ENCODE measurements at regions not wholly inside any gene's neighbourhood (a gene's known extent, or its start where the extent isn't known, plus 50 kb on each side); places are given as distances from the start of the nearest gene placed in this dataset.
"Not testable (repeated sequence)": the region's sequence is repeated elsewhere in the genome, so short reads cannot be mapped to it uniquely, and the experiment has no call there.

GRCh38 chr5:81829242-81829641 lies 78.3 kb upstream of the SSBP2 start:
- H3K27ac ChIP-seq: no peak overlapping the region

GRCh38 chr5:81827500-81827899 lies 76.6 kb upstream of the SSBP2 start:
- DNase-seq (ENCODE audit: low read depth, low spot score): no peak
- Histone ChIP-seq H3K9me3 (ENCODE audit: low read depth, low read length) (no peaks in the 10 kb centered on the region), H3K27ac (no peak overlapping the region), H3K4me3 (no peak overlapping the region), H3K36me3 (ENCODE audit: insufficient read depth, low read length) (no peaks in the 10 kb centered on the region), H3K9ac (ENCODE audit: insufficient read length) (no peak overlapping the region)
- TF ChIP-seq POLR2AphosphoS5 (IDR thresholded peaks at IDR 0.05; ENCODE audit: borderline replicate concordance, low read depth, low read length): no peak
- TF ChIP-seq FOXP2 (optimal IDR thresholded peaks at IDR 0.05; ENCODE audit: control extremely low read depth, extremely low read length, insufficient read depth): no peak
- no peak for TF ChIP-seq EZH2 (IDR thresholded peaks at IDR 0.05)

More at GRCh38 chr5:81829242-81829641, 78.3 kb upstream of the SSBP2 start:
- Histone ChIP-seq H3K4me3 (no peak overlapping the region), H3K9me3 (ENCODE audit: low read depth, low read length) (no peaks in the 10 kb centered on the region), H3K36me3 (ENCODE audit: insufficient read depth, low read length) (no peaks in the 10 kb centered on the region), H3K9ac (ENCODE audit: insufficient read length) (no peak overlapping the region)
- no peak for DNase-seq (ENCODE audit: low read depth, low spot score)
- TF ChIP-seq FOXP2 (optimal IDR thresholded peaks at IDR 0.05; ENCODE audit: control extremely low read depth, extremely low read length, insufficient read depth) (no peak), POLR2AphosphoS5 (IDR thresholded peaks at IDR 0.05; ENCODE audit: borderline replicate concordance, low read depth, low read length) (no peak)

GRCh38 chr5:81826128-81826527 lies 75.2 kb upstream of the SSBP2 start:
- no peak for DNase-seq (ENCODE audit: low read depth, low spot score)
- no peak overlapping the region for H3K27ac ChIP-seq

GRCh38 chr5:81825237-81825636 lies 74.3 kb upstream of the SSBP2 start:
- Histone ChIP-seq H3K9me3 (ENCODE audit: low read depth, low read length) (no peaks in the 10 kb centered on the region), H3K27ac (no peak overlapping the region), H3K9ac (ENCODE audit: insufficient read length) (no peak overlapping the region), H3K36me3 (ENCODE audit: insufficient read depth, low read length) (no peaks in the 10 kb centered on the region), H3K4me3 (no peak overlapping the region)
- DNase-seq (ENCODE audit: low read depth, low spot score): no peak
- no peak for TF ChIP-seq POLR2AphosphoS5 (IDR thresholded peaks at IDR 0.05; ENCODE audit: borderline replicate concordance, low read depth, low read length)
- no peak for TF ChIP-seq EZH2 (IDR thresholded peaks at IDR 0.05)
- no peak for TF ChIP-seq FOXP2 (optimal IDR thresholded peaks at IDR 0.05; ENCODE audit: control extremely low read depth, extremely low read length, insufficient read depth)

More at GRCh38 chr5:81826128-81826527, 75.2 kb upstream of the SSBP2 start:
- Histone ChIP-seq H3K9me3 (ENCODE audit: low read depth, low read length) (no peaks in the 10 kb centered on the region), H3K9ac (ENCODE audit: insufficient read length) (no peak overlapping the region), H3K36me3 (ENCODE audit: insufficient read depth, low read length) (no peaks in the 10 kb centered on the region), H3K4me3 (no peak overlapping the region)
- TF ChIP-seq EZH2 (IDR thresholded peaks at IDR 0.05) (no peak), FOXP2 (optimal IDR thresholded peaks at IDR 0.05; ENCODE audit: control extremely low read depth, extremely low read length, insufficient read depth) (no peak), POLR2AphosphoS5 (IDR thresholded peaks at IDR 0.05; ENCODE audit: borderline replicate concordance, low read depth, low read length) (no peak)

DNA sequence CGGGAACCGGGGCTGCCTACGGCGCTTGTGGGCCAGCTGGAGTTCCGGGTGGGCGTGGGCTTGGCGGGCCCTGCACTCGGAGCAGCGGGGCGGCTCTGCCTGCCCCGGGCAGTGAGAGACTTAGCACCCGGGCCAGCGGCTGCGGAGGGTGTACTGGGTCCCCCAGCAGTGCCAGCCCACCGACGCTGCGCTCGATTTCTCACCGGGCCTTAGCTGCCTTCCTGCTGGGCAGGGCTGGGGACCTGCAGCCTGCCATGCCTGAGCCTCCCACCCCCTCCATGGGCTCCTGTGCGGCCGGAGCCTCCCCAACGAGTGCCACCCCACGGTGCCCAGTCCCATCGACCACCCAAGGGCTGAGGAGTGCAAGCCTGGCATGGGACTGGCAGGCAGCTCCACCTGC lies 72.8 kb upstream of the SSBP2 start:
- H3K9ac ChIP-seq (ENCODE audit: insufficient read length); H3K4me3 ChIP-seq; H3K9me3 ChIP-seq (ENCODE audit: low read depth, low read length); DNase-seq (ENCODE audit: low read depth, low spot score); H3K27ac ChIP-seq; H3K36me3 ChIP-seq (ENCODE audit: insufficient read depth, low read length): not testable (repeated sequence)

GRCh38 chr5:81820863-81821262 lies 70.0 kb upstream of the SSBP2 start:
- no peak for DNase-seq (ENCODE audit: low read depth, low spot score)
- H3K36me3 ChIP-seq (ENCODE audit: insufficient read depth, low read length): no peaks in the 10 kb centered on the region
- H3K9me3 ChIP-seq (ENCODE audit: low read depth, low read length): no peaks in the 10 kb centered on the region
- no peak overlapping the region for H3K27ac ChIP-seq
- TF ChIP-seq FOXP2 (optimal IDR thresholded peaks at IDR 0.05; ENCODE audit: control extremely low read depth, extremely low read length, insufficient read depth): no peak
- no peak for TF ChIP-seq EZH2 (IDR thresholded peaks at IDR 0.05)
- TF ChIP-seq POLR2AphosphoS5 (IDR thresholded peaks at IDR 0.05; ENCODE audit: borderline replicate concordance, low read depth, low read length): no peak
- H3K4me3 ChIP-seq: no peak overlapping the region
- H3K9ac ChIP-seq (ENCODE audit: insufficient read length): no peak overlapping the region

GRCh38 chr5:81820318-81820636 lies 69.4 kb upstream of the SSBP2 start:
- TF ChIP-seq EZH2 (IDR thresholded peaks at IDR 0.05) (no peak), POLR2AphosphoS5 (IDR thresholded peaks at IDR 0.05; ENCODE audit: borderline replicate concordance, low read depth, low read length) (no peak), FOXP2 (optimal IDR thresholded peaks at IDR 0.05; ENCODE audit: control extremely low read depth, extremely low read length, insufficient read depth) (no peak)
- Histone ChIP-seq H3K9ac (ENCODE audit: insufficient read length) (no peak overlapping the region), H3K36me3 (ENCODE audit: insufficient read depth, low read length) (no peaks in the 10 kb centered on the region), H3K27ac (no peak overlapping the region), H3K9me3 (ENCODE audit: low read depth, low read length) (no peaks in the 10 kb centered on the region), H3K4me3 (no peak overlapping the region)
- no peak for DNase-seq (ENCODE audit: low read depth, low spot score)

DNA sequence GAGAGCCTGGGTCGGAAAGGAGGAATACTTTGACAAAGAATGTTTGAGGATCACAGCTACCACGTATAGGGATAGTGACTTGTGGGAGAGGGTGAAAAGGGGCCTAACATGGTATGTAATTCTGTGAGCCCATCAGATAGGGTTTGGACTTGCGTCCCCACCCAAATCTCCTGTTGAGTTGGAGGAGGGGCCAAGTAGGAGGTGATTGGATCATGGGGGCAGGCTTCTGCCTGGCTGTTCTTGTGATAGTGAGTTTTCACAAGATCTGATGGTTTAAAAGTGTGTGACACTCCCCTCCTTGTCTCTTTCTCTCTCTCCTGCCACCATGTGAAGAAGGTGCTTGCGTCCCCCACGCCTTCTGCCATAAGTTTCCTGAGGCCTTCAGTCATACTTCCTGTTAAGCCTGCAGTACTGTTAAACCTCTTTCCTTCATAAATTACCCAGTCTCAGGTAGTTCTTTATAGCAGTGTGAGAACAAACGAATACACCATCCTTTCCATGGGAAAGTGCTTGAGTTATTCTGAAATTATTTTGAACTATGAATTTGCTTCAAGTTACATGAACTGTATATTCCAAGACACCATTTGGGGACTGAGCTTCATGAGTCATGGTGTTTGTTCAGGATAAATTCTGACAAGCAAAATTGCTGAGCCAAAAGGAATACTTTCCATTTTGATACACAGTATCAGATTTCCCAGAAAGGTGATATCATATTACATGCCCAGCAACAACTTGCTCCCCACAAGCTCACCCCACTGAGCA lies 68.8 kb upstream of the SSBP2 start:
- Histone ChIP-seq H3K9ac (ENCODE audit: insufficient read length) (no peak overlapping the region), H3K27ac (0 out of 2 replicates have a peak overlapping the region, but pooled peaks have one; percentile 17), H3K9me3 (ENCODE audit: low read depth, low read length) (no peaks in the 10 kb centered on the region), H3K4me3 (no peak overlapping the region), H3K36me3 (ENCODE audit: insufficient read depth, low read length) (no peaks in the 10 kb centered on the region)
- no peak for DNase-seq (ENCODE audit: low read depth, low spot score)
- TF ChIP-seq EZH2 (IDR thresholded peaks at IDR 0.05) (no peak), POLR2AphosphoS5 (IDR thresholded peaks at IDR 0.05; ENCODE audit: borderline replicate concordance, low read depth, low read length) (no peak), FOXP2 (optimal IDR thresholded peaks at IDR 0.05; ENCODE audit: control extremely low read depth, extremely low read length, insufficient read depth) (no peak)

DNA sequence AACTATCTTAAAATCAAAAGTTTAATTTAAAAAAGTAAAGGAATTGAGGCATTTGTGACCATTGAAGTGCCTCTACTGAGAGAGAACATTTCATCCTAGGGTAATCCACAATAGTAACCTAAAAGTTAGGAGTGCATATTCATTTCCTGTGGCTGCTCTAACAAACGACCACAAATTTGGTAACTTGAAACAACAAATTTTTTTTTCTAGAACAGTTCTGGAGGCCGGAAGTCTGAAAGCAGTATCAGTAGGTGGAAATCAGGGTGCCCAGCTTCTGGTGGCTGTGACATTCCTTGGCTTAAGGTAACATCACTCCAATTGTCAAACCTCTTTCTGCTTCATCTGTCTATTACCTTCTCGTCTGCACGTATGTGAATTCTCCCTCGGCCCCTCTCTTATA lies 67.1 kb upstream of the SSBP2 start:
- Histone ChIP-seq H3K4me3 (no peak overlapping the region), H3K27ac (no peak overlapping the region), H3K9me3 (ENCODE audit: low read depth, low read length) (no peaks in the 10 kb centered on the region), H3K9ac (ENCODE audit: insufficient read length) (no peak overlapping the region), H3K36me3 (ENCODE audit: insufficient read depth, low read length) (no peaks in the 10 kb centered on the region)
- TF ChIP-seq EZH2 (IDR thresholded peaks at IDR 0.05): no peak
- TF ChIP-seq POLR2AphosphoS5 (IDR thresholded peaks at IDR 0.05; ENCODE audit: borderline replicate concordance, low read depth, low read length): no peak
- no peak for TF ChIP-seq FOXP2 (optimal IDR thresholded peaks at IDR 0.05; ENCODE audit: control extremely low read depth, extremely low read length, insufficient read depth)
- DNase-seq (ENCODE audit: low read depth, low spot score): no peak
